HUES6 (cell line): ENCODE measurements at regions not wholly inside any gene's neighbourhood (a gene's known extent, or its start where the extent isn't known, plus 50 kb on each side); places are given as distances from the start of the nearest gene placed in this dataset.

Experiments
- H3K27ac ChIP-seq: 2 replicates; pipeline ENCODE4 v1.7.0; 2013; ENCODE audit warnings: low read depth, mild to moderate bottlenecking, low read length, inconsistent platforms
- H3K27me3 ChIP-seq: 2 replicates; pipeline ENCODE4 v1.6.1; 2013; ENCODE audit warnings: low read length; ENCODE audit not compliant: control insufficient read depth, insufficient read depth
- H3K36me3 ChIP-seq: 2 replicates; pipeline ENCODE4 v1.6.1; 2013; ENCODE audit warnings: low read length; ENCODE audit not compliant: control insufficient read depth, insufficient read depth
- H3K4me1 ChIP-seq: 2 replicates; pipeline ENCODE4 v1.6.1; 2013; ENCODE audit warnings: low read length; ENCODE audit not compliant: control insufficient read depth, insufficient read depth
- H3K4me3 ChIP-seq: 2 replicates; pipeline ENCODE4 v1.5.1; 2013; ENCODE audit warnings: low read depth, low read length
- H3K9ac ChIP-seq: one replicate; pipeline ENCODE4 v1.6.1; 2013; ENCODE audit warnings: mild to moderate bottlenecking, low read length
- H3K9me3 ChIP-seq: 2 replicates; pipeline ENCODE4 v1.6.1; 2013; ENCODE audit warnings: low read depth, low read length; ENCODE audit not compliant: control insufficient read depth, insufficient read depth

GRCh38 chr1:219402925-219403324, 210.0 kb downstream of the ZC3H11B start:
- no peaks in the 10 kb centered on the region for H3K36me3 ChIP-seq
- no peak overlapping the region for H3K9ac ChIP-seq
- no peak overlapping the region for H3K4me3 ChIP-seq
- H3K27ac ChIP-seq: no peak overlapping the region
- H3K4me1 ChIP-seq: 0 out of 2 replicates have a peak, but pooled peaks cover 4% of the 10 kb centered on the region
- no peaks in the 10 kb centered on the region for H3K27me3 ChIP-seq
- H3K9me3 ChIP-seq: no peaks in the 10 kb centered on the region

- Histone ChIP-seq H3K36me3 (no peaks in the 10 kb centered on the region), H3K4me3 (no peak overlapping the region), H3K4me1 (0 out of 2 replicates have a peak, but pooled peaks cover 4% of the 10 kb centered on the region), H3K27me3 (no peaks in the 10 kb centered on the region), H3K27ac (no peak overlapping the region), H3K9me3 (peaks cover 1% of the 10 kb centered on the region; the same call in 1 of the 2 replicates), H3K9ac (no peak overlapping the region)
Measured at GRCh38 chr1:219401724-219402625, 210.9 kb downstream of the ZC3H11B start.

DNA sequence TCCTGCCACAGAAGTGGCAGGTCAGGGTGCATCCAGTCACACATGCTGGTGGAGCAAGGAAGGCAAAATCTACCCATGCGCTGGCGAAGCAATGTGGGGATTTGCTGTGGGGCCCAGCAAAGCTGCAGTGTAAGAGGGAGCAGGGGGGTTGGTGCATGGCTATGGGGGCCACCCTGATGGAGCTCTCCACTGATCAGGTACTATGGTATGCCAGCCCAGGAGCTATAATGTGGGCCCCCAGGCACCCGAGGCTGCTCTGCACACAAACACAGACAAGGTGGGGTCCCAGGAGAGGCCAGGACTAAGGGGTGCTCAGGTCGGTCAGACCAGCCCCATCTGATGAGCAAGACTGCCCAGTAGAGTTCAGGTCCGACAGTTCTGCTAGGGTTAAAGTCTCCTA, 213.5 kb downstream of the ZC3H11B start:
- Histone ChIP-seq H3K9me3 (peaks cover 7% of the 10 kb centered on the region; the same call in 1 of the 2 replicates), H3K4me3 (no peak overlapping the region), H3K9ac (no peak overlapping the region), H3K36me3 (no peaks in the 10 kb centered on the region), H3K27me3 (no peaks in the 10 kb centered on the region), H3K27ac (no peak overlapping the region), H3K4me1 (no peaks in the 10 kb centered on the region)

DNA sequence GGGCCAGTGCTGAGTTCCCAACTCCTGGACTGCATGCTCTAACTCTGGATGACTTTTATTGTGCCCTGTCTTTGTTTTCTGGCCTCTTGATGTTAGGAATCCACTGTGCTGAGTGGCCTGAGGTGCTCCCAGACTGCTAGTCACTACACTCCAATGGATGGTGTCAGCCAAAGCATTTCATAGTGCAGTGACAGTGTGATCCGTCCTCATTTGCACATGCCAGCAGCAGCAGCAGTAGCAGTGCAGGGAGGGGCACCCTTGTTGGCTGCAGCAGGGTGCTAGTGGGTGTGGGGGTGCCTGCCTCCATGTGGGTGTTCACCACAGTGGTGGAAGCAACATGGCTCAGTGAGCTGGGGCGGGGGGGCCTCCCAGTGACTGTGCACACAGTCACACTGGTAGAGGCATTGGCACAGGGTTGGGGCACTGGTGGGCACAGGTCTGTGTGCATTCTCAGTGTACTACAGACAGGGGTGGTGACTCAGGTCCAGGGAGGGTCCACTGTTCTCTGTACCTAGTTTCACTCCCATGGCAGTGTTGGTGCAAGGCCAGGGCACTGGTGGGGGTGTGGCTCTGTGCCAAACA, 214.0 kb downstream of the ZC3H11B start:
- H3K27me3 ChIP-seq: no peaks in the 10 kb centered on the region
- no peak overlapping the region for H3K27ac ChIP-seq
- H3K36me3 ChIP-seq: no peaks in the 10 kb centered on the region
- H3K4me3 ChIP-seq: no peak overlapping the region
- H3K9me3 ChIP-seq: peaks cover 7% of the 10 kb centered on the region; the same call in 1 of the 2 replicates
- no peaks in the 10 kb centered on the region for H3K4me1 ChIP-seq
- no peak overlapping the region for H3K9ac ChIP-seq

GRCh38 chr1:219397511-219397910, 215.4 kb downstream of the ZC3H11B start:
- H3K27me3 ChIP-seq: no peaks in the 10 kb centered on the region
- H3K4me3 ChIP-seq: no peak overlapping the region
- peaks cover 7% of the 10 kb centered on the region; the same call in 1 of the 2 replicates for H3K9me3 ChIP-seq
- no peaks in the 10 kb centered on the region for H3K36me3 ChIP-seq
- no peak overlapping the region for H3K9ac ChIP-seq
- H3K27ac ChIP-seq: no peak overlapping the region
- no peaks in the 10 kb centered on the region for H3K4me1 ChIP-seq

DNA sequence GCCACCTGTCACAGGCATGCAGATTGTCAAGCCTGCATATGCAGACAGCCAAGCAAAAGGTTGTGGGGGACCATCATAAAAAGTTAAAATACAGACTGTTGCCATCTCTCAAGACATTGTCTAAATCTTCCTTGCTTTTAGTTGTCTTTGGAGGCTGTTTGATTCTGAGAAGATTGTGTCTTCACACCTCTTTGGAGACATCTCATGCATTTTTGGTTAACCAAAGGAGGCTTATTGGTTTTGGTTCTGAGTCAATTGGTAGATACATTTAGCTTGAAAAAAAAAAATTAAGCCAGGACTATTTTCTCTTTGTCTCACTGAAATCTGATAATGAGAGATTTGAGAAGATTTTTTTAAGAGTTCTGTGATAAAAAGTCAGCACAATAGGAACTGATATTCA, 217.6 kb downstream of the LYPLAL1 start:
- H3K4me3 ChIP-seq: no peak overlapping the region
- H3K27me3 ChIP-seq: no peaks in the 10 kb centered on the region
- H3K9ac ChIP-seq: no peak overlapping the region
- no peaks in the 10 kb centered on the region for H3K9me3 ChIP-seq
- H3K36me3 ChIP-seq: no peaks in the 10 kb centered on the region
- no peak overlapping the region for H3K27ac ChIP-seq
- no peaks in the 10 kb centered on the region for H3K4me1 ChIP-seq

GRCh38 chr1:219387211-219387610, 213.5 kb downstream of the LYPLAL1 start:
- no peaks in the 10 kb centered on the region for H3K36me3 ChIP-seq

GRCh38 chr1:219385787-219386427, 212.2 kb downstream of the LYPLAL1 start:
- H3K4me3 ChIP-seq: no peak overlapping the region

More at GRCh38 chr1:219387211-219387610, 213.5 kb downstream of the LYPLAL1 start:
- H3K27me3 ChIP-seq: no peaks in the 10 kb centered on the region
- no peak overlapping the region for H3K4me3 ChIP-seq
- no peak overlapping the region for H3K9ac ChIP-seq
- H3K9me3 ChIP-seq: no peaks in the 10 kb centered on the region
- H3K4me1 ChIP-seq: no peaks in the 10 kb centered on the region; the same call in 1 of the 2 replicates
- no peak overlapping the region for H3K27ac ChIP-seq

GRCh38 chr1:219383281-219383680, 209.6 kb downstream of the LYPLAL1 start:
- Histone ChIP-seq H3K4me3 (no peak overlapping the region), H3K9ac (no peak overlapping the region), H3K36me3 (no peaks in the 10 kb centered on the region), H3K27ac (no peak overlapping the region), H3K9me3 (no peaks in the 10 kb centered on the region), H3K4me1 (no peaks in the 10 kb centered on the region; the same call in 1 of the 2 replicates), H3K27me3 (no peaks in the 10 kb centered on the region)

More at GRCh38 chr1:219385787-219386427, 212.2 kb downstream of the LYPLAL1 start:
- Histone ChIP-seq H3K9me3 (no peaks in the 10 kb centered on the region), H3K27me3 (no peaks in the 10 kb centered on the region), H3K4me1 (no peaks in the 10 kb centered on the region; the same call in 1 of the 2 replicates), H3K9ac (no peak overlapping the region), H3K36me3 (no peaks in the 10 kb centered on the region), H3K27ac (no peak overlapping the region)

- H3K27me3 ChIP-seq: no peaks in the 10 kb centered on the region
- H3K4me3 ChIP-seq: no peak overlapping the region
- no peaks in the 10 kb centered on the region for H3K36me3 ChIP-seq
- no peaks in the 10 kb centered on the region for H3K9me3 ChIP-seq
- no peak overlapping the region for H3K27ac ChIP-seq
- no peak overlapping the region for H3K9ac ChIP-seq
- no peaks in the 10 kb centered on the region; the same call in 1 of the 2 replicates for H3K4me1 ChIP-seq
Measured at GRCh38 chr1:219381396-219381795, 207.7 kb downstream of the LYPLAL1 start.
